ENCODE measurements at regions not wholly inside any gene's neighbourhood (a gene's known extent, or its start where the extent isn't known, plus 50 kb on each side); places are given as distances from the start of the nearest gene placed in this dataset.

- Mint-ChIP-seq H3K36me3 (ENCODE audit: low read depth) (no peaks in the 10 kb centered on the region), H3K9me3 (peaks cover 7% of the 10 kb centered on the region), H3K27ac (no peak overlapping the region), H3K27me3 (ENCODE audit: low read depth) (no peaks in the 10 kb centered on the region), H3K4me3 (no peak overlapping the region), H3K4me1 (no peaks in the 10 kb centered on the region)
- no peak for TF ChIP-seq CTCF (IDR thresholded peaks at IDR 0.05; ENCODE audit: unreplicated experiment in 3 of 3)
Observed at GRCh38 chr11:23257556-23257955, 397.3 kb upstream of the CCDC179 start.

GRCh38 chr11:23263466-23263865, 403.2 kb upstream of the CCDC179 start:
- Mint-ChIP-seq H3K9me3 (peaks cover 6% of the 10 kb centered on the region), H3K36me3 (ENCODE audit: low read depth) (no peaks in the 10 kb centered on the region), H3K4me1 (peaks cover 7% of the 10 kb centered on the region), H3K27ac (peak overlapping the region; percentile 54 to 76 (median 73)), H3K27me3 (ENCODE audit: low read depth) (no peaks in the 10 kb centered on the region), H3K4me3 (no peak overlapping the region)
- TF ChIP-seq CTCF (IDR thresholded peaks at IDR 0.05; ENCODE audit: unreplicated experiment in 3 of 3): no peak

- Mint-ChIP-seq H3K36me3 (ENCODE audit: low read depth) (no peaks in the 10 kb centered on the region), H3K27me3 (ENCODE audit: low read depth) (no peaks in the 10 kb centered on the region), H3K27ac (no peak overlapping the region), H3K4me1 (no peaks in the 10 kb centered on the region), H3K9me3 (no peaks in the 10 kb centered on the region), H3K4me3 (no peak overlapping the region)
- TF ChIP-seq CTCF (IDR thresholded peaks at IDR 0.05; ENCODE audit: unreplicated experiment in 3 of 3): no peak
Observed at GRCh38 chr11:23272095-23272494, 411.8 kb upstream of the CCDC179 start.

- no peak for TF ChIP-seq CTCF (IDR thresholded peaks at IDR 0.05; ENCODE audit: unreplicated experiment in 3 of 3)
- no peak overlapping the region for H3K27ac Mint-ChIP-seq
- H3K27me3 Mint-ChIP-seq (ENCODE audit: low read depth): no peaks in the 10 kb centered on the region
- H3K36me3 Mint-ChIP-seq (ENCODE audit: low read depth): no peaks in the 10 kb centered on the region
- H3K9me3 Mint-ChIP-seq: no peaks in the 10 kb centered on the region
- H3K4me3 Mint-ChIP-seq: no peak overlapping the region
- no peaks in the 10 kb centered on the region for H3K4me1 Mint-ChIP-seq
Observed at GRCh38 chr11:23278121-23278520, 417.8 kb upstream of the CCDC179 start.

GRCh38 chr11:23280088-23280487, 419.8 kb upstream of the CCDC179 start:
- Mint-ChIP-seq H3K4me1 (no peaks in the 10 kb centered on the region), H3K27me3 (ENCODE audit: low read depth) (no peaks in the 10 kb centered on the region), H3K27ac (no peak overlapping the region), H3K4me3 (no peak overlapping the region), H3K36me3 (ENCODE audit: low read depth) (no peaks in the 10 kb centered on the region), H3K9me3 (no peaks in the 10 kb centered on the region)
- no peak for TF ChIP-seq CTCF (IDR thresholded peaks at IDR 0.05; ENCODE audit: unreplicated experiment in 3 of 3)

GRCh38 chr11:23283666-23284065, 423.4 kb upstream of the CCDC179 start:
- no peak overlapping the region for H3K27ac Mint-ChIP-seq
- no peaks in the 10 kb centered on the region for H3K36me3 Mint-ChIP-seq (ENCODE audit: low read depth)
- no peaks in the 10 kb centered on the region for H3K9me3 Mint-ChIP-seq
- TF ChIP-seq CTCF (IDR thresholded peaks at IDR 0.05; ENCODE audit: unreplicated experiment in 3 of 3): no peak
- H3K27me3 Mint-ChIP-seq (ENCODE audit: low read depth): no peaks in the 10 kb centered on the region
- H3K4me1 Mint-ChIP-seq: no peaks in the 10 kb centered on the region
- no peak overlapping the region for H3K4me3 Mint-ChIP-seq
